B cell (primary cell): ENCODE measurements at regions not wholly inside any gene's neighbourhood (a gene's known extent, or its start where the extent isn't known, plus 50 kb on each side); places are given as distances from the start of the nearest gene placed in this dataset.

Experiments
- CTCF ChIP-seq: fragments of 200-600 bp; IDR thresholded peaks from one replicate; pipeline ENCODE4 v1.8.0; 2022; ENCODE audit warnings: antibody characterized with exemption, mild to moderate bottlenecking
- EZH2 ChIP-seq: IDR thresholded peaks from 2 replicates; pipeline ENCODE4 v1.6.1; 2012; ENCODE audit warnings: borderline replicate concordance, low read depth, mild to moderate bottlenecking, moderate library complexity, low read length; ENCODE audit not compliant: insufficient read depth, poor library complexity, severe bottlenecking

- TF ChIP-seq CTCF (no peak), EZH2 (no peak)
Measured at GRCh38 chr12:90842477-90842876, 112.5 kb downstream of the CCER1 start.
